Caco-2 (cell line): ENCODE measurements at regions not wholly inside any gene's neighbourhood (a gene's known extent, or its start where the extent isn't known, plus 50 kb on each side); places are given as distances from the start of the nearest gene placed in this dataset.

Experiments used
- BruUV-seq: library from RNA; stranded (reverse); fragments of 400-500 nt; replicated peaks from 2 replicates; lab custom pipeline; 2021; lab: Mats Ljungman, UMichigan
- CTCF ChIA-PET: fragments of 300-600 bp; sonication (Branson Sonifier 250); formaldehyde crosslinking; loops from one replicate; lab custom pipeline; 2022; ENCODE audit warnings: antibody characterized with exemption; lab: Charles Lee
- POLR2A ChIA-PET: fragments of 300-600 bp; sonication (Branson Sonifier 250); formaldehyde crosslinking; loops from one replicate; lab custom pipeline; 2022; ENCODE audit warnings: antibody characterized with exemption; lab: Charles Lee
- DNase-seq, 2 experiments: peaks; one replicate each; pipeline versions ENCODE4 v3.0.0 to v3.0.0-alpha.2; 2020 to 2022
- H3K27me3 ChIP-seq: replicated peaks from 2 replicates; pipeline ENCODE4 v1.6.0; 2011; ENCODE audit warnings: low read length; ENCODE audit not compliant: control insufficient read depth, insufficient read depth
- H3K36me3 ChIP-seq: 2 replicates; pipeline ENCODE4 v1.5.1; 2011; ENCODE audit warnings: low read length; ENCODE audit not compliant: control insufficient read depth, insufficient read depth
- H3K4me1 ChIP-seq: fragments of 250-450 bp; sonication (Bioruptor Pico); 2 replicates; pipeline ENCODE4 v1.5.1; 2020; ENCODE audit warnings: mild to moderate bottlenecking
- H3K4me3 ChIP-seq: 2 replicates; pipeline ENCODE4 v1.5.1; 2011; ENCODE audit warnings: low read depth, mild to moderate bottlenecking, control low read depth, low read length
- H3K9me3 ChIP-seq: fragments of 250-450 bp; sonication (Bioruptor Pico); 2 replicates; pipeline ENCODE4 v1.5.1; 2020; ENCODE audit warnings: mild to moderate bottlenecking, moderate library complexity
- H3K27ac Mint-ChIP-seq: one replicate; pipeline ENCODE4 v1.8.0; 2022; ENCODE audit warnings: mixed read lengths; ENCODE audit not compliant: unreplicated experiment
- H3K27me3 Mint-ChIP-seq: one replicate; pipeline ENCODE4 v1.8.0; 2022; ENCODE audit warnings: mixed read lengths; ENCODE audit not compliant: insufficient read depth, unreplicated experiment
- H3K36me3 Mint-ChIP-seq: one replicate; pipeline ENCODE4 v1.8.0; 2022; ENCODE audit warnings: mild to moderate bottlenecking, mixed read lengths; ENCODE audit not compliant: insufficient read depth, unreplicated experiment
- H3K4me1 Mint-ChIP-seq: one replicate; pipeline ENCODE4 v1.8.0; 2022; ENCODE audit warnings: low read depth, mixed read lengths; ENCODE audit not compliant: unreplicated experiment
- H3K4me3 Mint-ChIP-seq: one replicate; pipeline ENCODE4 v1.8.0; 2022; ENCODE audit warnings: mild to moderate bottlenecking, moderate library complexity, mixed read lengths; ENCODE audit not compliant: unreplicated experiment
- H3K9me3 Mint-ChIP-seq: one replicate; pipeline ENCODE4 v1.8.0; 2022; ENCODE audit warnings: mixed read lengths; ENCODE audit not compliant: unreplicated experiment
- CTCF ChIP-seq, 2 experiments: fragments of 200-600 bp in 1 of 2; IDR thresholded peaks; 1 replicate in 1 of 2; 2 replicates in 1 of 2; pipeline versions ENCODE4 v1.5.1 to v1.8.0; 2011 to 2022; ENCODE audit warnings: antibody characterized with exemption in 1 of 2, control low read depth in 1 of 2, inconsistent platforms in 1 of 2, low read depth in 1 of 2, low read length in 1 of 2, mild to moderate bottlenecking in 1 of 2, moderate library complexity in 1 of 2; ENCODE audit not compliant: insufficient read depth in 1 of 2, severe bottlenecking in 1 of 2, unreplicated experiment in 1 of 2
- intact Hi-C: fragments of 100-400 bp; cut with micrococcal nuclease; formaldehyde crosslinking; loops from one replicate; pipeline ENCODE4 v1.10.0; 2022; ENCODE audit not compliant: unreplicated experiment

- CTCF ChIA-PET = no interaction called here
- Mint-ChIP-seq H3K4me3 (no peak overlapping the region), H3K27me3 (no peaks in the 10 kb centered on the region), H3K9me3 (peaks cover 7% of the 10 kb centered on the region), H3K27ac (no peak overlapping the region), H3K4me1 (no peaks in the 10 kb centered on the region), H3K36me3 (no peaks in the 10 kb centered on the region)
- H3K27me3 ChIP-seq = no peaks in the 10 kb centered on the region
- no peaks in the 10 kb centered on the region for H3K4me1 ChIP-seq
- POLR2A ChIA-PET = no interaction called here
- H3K36me3 ChIP-seq = no peaks in the 10 kb centered on the region
- intact Hi-C loops = no loop called here
- DNase-seq = no peak
- H3K9me3 ChIP-seq = no peaks in the 10 kb centered on the region; the same call in 1 of the 2 replicates
- TF ChIP-seq CTCF (IDR thresholded peaks at IDR 0.05; ENCODE audit: insufficient read depth in 1 of 2, low read depth in 1 of 2, low read length in 1 of 2, severe bottlenecking in 1 of 2, unreplicated experiment in 1 of 2) = no peak
- H3K4me3 ChIP-seq = no peak overlapping the region
- no TSS peak for BruUV-seq
These were observed 672.1 kb downstream of the HACE1 start for GRCh38 chr6:104187616-104188015.

GRCh38 chr6:104186831-104187230 lies 672.9 kb downstream of the HACE1 start:
- CTCF ChIA-PET = no interaction called here
- TF ChIP-seq CTCF (IDR thresholded peaks at IDR 0.05; ENCODE audit: insufficient read depth in 1 of 2, low read depth in 1 of 2, low read length in 1 of 2, severe bottlenecking in 1 of 2, unreplicated experiment in 1 of 2) = no peak
- H3K36me3 Mint-ChIP-seq = no peaks in the 10 kb centered on the region
- H3K27me3 Mint-ChIP-seq = no peaks in the 10 kb centered on the region
- Histone ChIP-seq H3K4me1 (no peaks in the 10 kb centered on the region), H3K27me3 (no peaks in the 10 kb centered on the region), H3K4me3 (no peak overlapping the region), H3K9me3 (no peaks in the 10 kb centered on the region; the same call in 1 of the 2 replicates), H3K36me3 (no peaks in the 10 kb centered on the region)
- no peak for DNase-seq
- no peak overlapping the region for H3K4me3 Mint-ChIP-seq
- no peak overlapping the region for H3K27ac Mint-ChIP-seq
- POLR2A ChIA-PET = no interaction called here
- H3K4me1 Mint-ChIP-seq = no peaks in the 10 kb centered on the region
- intact Hi-C loops = no loop called here
- no peaks in the 10 kb centered on the region for H3K9me3 Mint-ChIP-seq
- no TSS peak for BruUV-seq

- Histone ChIP-seq H3K9me3 (no peaks in the 10 kb centered on the region), H3K36me3 (no peaks in the 10 kb centered on the region), H3K4me1 (no peaks in the 10 kb centered on the region), H3K27me3 (no peaks in the 10 kb centered on the region), H3K4me3 (no peak overlapping the region)
- no TSS peak for BruUV-seq
- Mint-ChIP-seq H3K4me3 (no peak overlapping the region), H3K9me3 (no peaks in the 10 kb centered on the region), H3K27me3 (no peaks in the 10 kb centered on the region), H3K36me3 (no peaks in the 10 kb centered on the region), H3K27ac (no peak overlapping the region), H3K4me1 (no peaks in the 10 kb centered on the region)
- ChIA-PET CTCF (no interaction called here), POLR2A (no interaction called here)
- intact Hi-C loops = no loop called here
- DNase-seq = no peak
- no peak for TF ChIP-seq CTCF (IDR thresholded peaks at IDR 0.05; ENCODE audit: insufficient read depth in 1 of 2, low read depth in 1 of 2, low read length in 1 of 2, severe bottlenecking in 1 of 2, unreplicated experiment in 1 of 2)
These were observed 675.8 kb downstream of the HACE1 start for GRCh38 chr6:104183816-104184435.
